Tibial nerve (tissue), 4 donors: ENCODE measurements at regions not wholly inside any gene's neighbourhood (a gene's known extent, or its start where the extent isn't known, plus 50 kb on each side); places are given as distances from the start of the nearest gene placed in this dataset.

ENCODE experiments used
- DNase-seq, 2 donors: peaks; one replicate each; pipeline ENCODE4 v3.0.0-alpha.2; 2019; ENCODE audit warnings: low spot score in 2 of 2
- H3K27ac ChIP-seq, 4 donors: fragments of 200-600 bp; sonication (generic) in 3 of 4; one replicate each; pipeline ENCODE4 v1.5.1; 2017 to 2019; ENCODE audit warnings: mild to moderate bottlenecking in 1 of 4
- H3K27me3 ChIP-seq, 2 donors: fragments of 200-600 bp; sonication (generic) in 1 of 2; one replicate each; pipeline versions ENCODE4 v1.5.1 to v1.6.0; 2017 to 2019
- H3K36me3 ChIP-seq, 3 donors: fragments of 200-600 bp; sonication (generic); one replicate each; pipeline ENCODE4 v1.5.1; 2018 to 2019
- H3K4me1 ChIP-seq, 4 donors: fragments of 200-600 bp; sonication (generic) in 3 of 4; one replicate each; pipeline ENCODE4 v1.5.1; 2017 to 2019
- H3K4me3 ChIP-seq, 4 donors: fragments of 200-600 bp; sonication (generic) in 3 of 4; one replicate each; pipeline ENCODE4 v1.5.1; 2017 to 2019; ENCODE audit warnings: mild to moderate bottlenecking in 1 of 4, moderate library complexity in 1 of 4
- H3K9me3 ChIP-seq, 4 donors: fragments of 200-600 bp; sonication (generic) in 3 of 4; one replicate each; pipeline ENCODE4 v1.5.1; 2017 to 2019
- EP300 ChIP-seq, 2 donors: sonication (generic); formaldehyde crosslinking; IDR thresholded peaks; one replicate each; pipeline ENCODE4 v1.6.1; 2017; ENCODE audit warnings: antibody characterized with exemption in 2 of 2, mild to moderate bottlenecking in 1 of 2
- POLR2A ChIP-seq, 2 donors: fragments of 450-650 bp; IDR thresholded peaks; one replicate each; pipeline ENCODE4 v1.6.1; 2017; ENCODE audit warnings: antibody characterized with exemption in 2 of 2, mild to moderate bottlenecking in 2 of 2, moderate library complexity in 2 of 2
- WGBS, 2 donors: methylation state at CpG; one replicate each; pipeline ENCODE4 v1.1.5; 2018; 5-methylcytosine and 5-hydroxymethylcytosine counted together
- TF ChIP-seq, protein P1 (sequence below), 5 experiments: fragments of 200-600 bp in 3 of 5; fragments of 450-650 bp in 2 of 5; sonication (generic) in 3 of 5; IDR thresholded peaks; one replicate each; pipeline ENCODE4 v1.5.1; 2016 to 2019; ENCODE audit warnings: antibody characterized with exemption in 5 of 5, mild to moderate bottlenecking in 3 of 5, moderate library complexity in 2 of 5

DNA sequence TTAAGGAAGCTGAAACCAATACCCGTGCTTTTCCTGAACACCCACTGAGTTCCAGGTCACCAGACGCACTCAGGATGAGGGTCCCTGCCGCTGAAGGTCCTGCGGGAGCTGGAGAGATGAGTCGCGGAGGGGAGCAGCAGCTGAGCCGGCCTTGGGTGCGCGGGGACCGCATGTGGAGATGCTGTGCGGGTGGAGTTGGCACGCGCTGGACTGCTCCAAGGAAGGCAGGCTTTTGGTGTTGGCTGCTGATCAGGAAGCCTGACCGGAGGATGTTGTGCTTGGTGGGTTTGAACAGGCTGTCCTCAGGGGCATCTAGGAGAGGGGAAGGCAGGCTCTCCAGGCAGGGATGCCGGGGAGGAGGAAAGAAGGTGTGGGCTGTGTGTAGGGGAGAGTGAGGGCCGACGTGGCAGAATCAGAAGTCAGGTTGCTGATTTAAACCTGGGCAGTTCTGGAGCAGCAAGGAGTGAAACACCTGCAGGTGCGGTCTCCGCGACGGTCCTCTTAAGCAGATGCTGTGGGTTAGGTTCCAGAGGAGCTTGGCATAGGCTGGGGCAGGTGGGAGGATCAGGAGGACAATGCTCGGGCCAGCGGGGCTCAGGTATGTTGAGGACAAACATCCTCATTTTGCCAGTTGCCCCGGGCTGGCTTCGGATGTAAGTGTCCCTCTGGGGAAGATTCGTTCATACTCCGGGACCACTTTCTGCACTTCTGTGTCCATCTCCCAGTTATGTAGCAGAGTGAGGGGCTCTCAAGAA, 197.5 kb upstream of the B3GAT1 start:
- Histone ChIP-seq H3K27ac (no peak overlapping the region), H3K36me3 (no peaks in the 10 kb centered on the region), H3K27me3 (no peaks in the 10 kb centered on the region), H3K4me1 (no peaks in the 10 kb centered on the region), H3K9me3 (no peaks in the 10 kb centered on the region), H3K4me3 (no peak overlapping the region)
- DNase-seq: no peak
- TF ChIP-seq, protein P1, sequence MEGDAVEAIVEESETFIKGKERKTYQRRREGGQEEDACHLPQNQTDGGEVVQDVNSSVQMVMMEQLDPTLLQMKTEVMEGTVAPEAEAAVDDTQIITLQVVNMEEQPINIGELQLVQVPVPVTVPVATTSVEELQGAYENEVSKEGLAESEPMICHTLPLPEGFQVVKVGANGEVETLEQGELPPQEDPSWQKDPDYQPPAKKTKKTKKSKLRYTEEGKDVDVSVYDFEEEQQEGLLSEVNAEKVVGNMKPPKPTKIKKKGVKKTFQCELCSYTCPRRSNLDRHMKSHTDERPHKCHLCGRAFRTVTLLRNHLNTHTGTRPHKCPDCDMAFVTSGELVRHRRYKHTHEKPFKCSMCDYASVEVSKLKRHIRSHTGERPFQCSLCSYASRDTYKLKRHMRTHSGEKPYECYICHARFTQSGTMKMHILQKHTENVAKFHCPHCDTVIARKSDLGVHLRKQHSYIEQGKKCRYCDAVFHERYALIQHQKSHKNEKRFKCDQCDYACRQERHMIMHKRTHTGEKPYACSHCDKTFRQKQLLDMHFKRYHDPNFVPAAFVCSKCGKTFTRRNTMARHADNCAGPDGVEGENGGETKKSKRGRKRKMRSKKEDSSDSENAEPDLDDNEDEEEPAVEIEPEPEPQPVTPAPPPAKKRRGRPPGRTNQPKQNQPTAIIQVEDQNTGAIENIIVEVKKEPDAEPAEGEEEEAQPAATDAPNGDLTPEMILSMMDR (IDR thresholded peaks at IDR 0.05): no peak
- TF ChIP-seq EP300 (IDR thresholded peaks at IDR 0.05) (no peak), POLR2A (IDR thresholded peaks at IDR 0.05) (no peak)
- 76 to 79% methylated on average over 27 of the region's 27 CpGs for WGBS, 2 donors

GRCh38 chr11:134607963-134608750, 196.1 kb upstream of the B3GAT1 start:
- no peak for DNase-seq

DNA sequence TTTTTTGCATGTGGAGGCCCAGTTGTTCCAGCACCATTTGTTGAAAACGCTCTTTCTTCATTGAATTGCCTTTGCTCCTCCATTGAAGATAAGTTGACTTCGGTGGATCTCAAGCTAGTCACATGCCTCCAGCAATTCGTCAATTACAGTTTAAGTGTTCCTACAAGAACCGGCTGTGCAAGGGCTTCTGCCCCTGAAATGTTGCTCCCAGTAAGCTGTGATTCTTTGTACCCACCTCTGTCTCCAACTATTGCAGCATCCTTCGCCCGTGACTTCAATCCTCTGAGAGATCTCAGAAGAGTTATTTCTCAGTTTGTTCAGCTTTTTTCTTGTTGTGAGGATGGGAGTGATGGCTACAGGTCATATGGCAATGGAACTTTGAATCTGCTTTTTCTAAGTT, 194.2 kb upstream of the B3GAT1 start:
- no peaks in the 10 kb centered on the region for H3K4me1 ChIP-seq
- WGBS, 2 donors: 78 to 81% methylated on average over 6 of the region's 6 CpGs
- DNase-seq: no peak
- no peak overlapping the region for H3K4me3 ChIP-seq
- no peak overlapping the region for H3K27ac ChIP-seq
- no peaks in the 10 kb centered on the region for H3K9me3 ChIP-seq
- H3K27me3 ChIP-seq: no peaks in the 10 kb centered on the region
- TF ChIP-seq, protein P1 (IDR thresholded peaks at IDR 0.05): no peak
- TF ChIP-seq POLR2A (IDR thresholded peaks at IDR 0.05): no peak
- TF ChIP-seq EP300 (IDR thresholded peaks at IDR 0.05): no peak
- H3K36me3 ChIP-seq: no peaks in the 10 kb centered on the region

More at GRCh38 chr11:134607963-134608750, 196.1 kb upstream of the B3GAT1 start:
- no peak overlapping the region for H3K27ac ChIP-seq
- no peaks in the 10 kb centered on the region for H3K9me3 ChIP-seq
- no peaks in the 10 kb centered on the region for H3K27me3 ChIP-seq
- no peak overlapping the region for H3K4me3 ChIP-seq
- TF ChIP-seq, protein P1 (IDR thresholded peaks at IDR 0.05): no peak
- TF ChIP-seq POLR2A (IDR thresholded peaks at IDR 0.05) (no peak), EP300 (IDR thresholded peaks at IDR 0.05) (no peak)
- H3K36me3 ChIP-seq: no peaks in the 10 kb centered on the region
- H3K4me1 ChIP-seq: no peaks in the 10 kb centered on the region
- WGBS, 2 donors: 74 to 82% methylated on average over 7 of the region's 7 CpGs

DNA sequence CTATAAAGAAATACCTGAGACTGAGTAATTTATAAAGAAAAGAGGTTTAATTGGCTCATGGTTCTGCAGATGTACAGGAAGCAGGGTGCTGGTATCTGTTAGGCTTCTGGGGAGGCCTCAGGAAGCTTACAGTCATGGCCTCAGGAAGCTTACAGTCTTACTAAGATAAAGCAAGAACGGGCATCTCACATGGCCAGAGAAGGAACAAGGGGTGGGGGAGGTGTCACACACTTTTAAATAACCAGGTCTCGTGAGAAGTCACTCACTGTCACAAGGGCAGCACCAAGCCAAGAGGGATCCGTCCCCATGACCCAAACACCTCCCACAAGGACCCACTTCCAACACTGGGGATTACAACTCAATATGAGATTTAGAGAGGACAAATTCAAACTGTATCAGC, 192.8 kb upstream of the B3GAT1 start:
- TF ChIP-seq, protein P1 (IDR thresholded peaks at IDR 0.05): no peak
- TF ChIP-seq EP300 (IDR thresholded peaks at IDR 0.05): no peak
- no peak for TF ChIP-seq POLR2A (IDR thresholded peaks at IDR 0.05)
- Histone ChIP-seq H3K27ac (no peak overlapping the region), H3K36me3 (no peaks in the 10 kb centered on the region), H3K4me1 (no peaks in the 10 kb centered on the region), H3K9me3 (no peaks in the 10 kb centered on the region), H3K4me3 (no peak overlapping the region), H3K27me3 (no peaks in the 10 kb centered on the region)
- WGBS, 2 donors: 77 to 84% methylated on average over 3 of the region's 3 CpGs
- no peak for DNase-seq

- H3K9me3 ChIP-seq: no peaks in the 10 kb centered on the region
- DNase-seq: no peak
- 19 to 24% methylated on average over 6 of the region's 6 CpGs for WGBS, 2 donors
- H3K36me3 ChIP-seq: no peaks in the 10 kb centered on the region
- H3K4me1 ChIP-seq: no peaks in the 10 kb centered on the region
- no peak overlapping the region for H3K4me3 ChIP-seq
- TF ChIP-seq EP300 (IDR thresholded peaks at IDR 0.05): no peak
- no peak for TF ChIP-seq POLR2A (IDR thresholded peaks at IDR 0.05)
- TF ChIP-seq, protein P1 (IDR thresholded peaks at IDR 0.05): no peak
- no peak overlapping the region for H3K27ac ChIP-seq
- no peaks in the 10 kb centered on the region for H3K27me3 ChIP-seq
Observed at GRCh38 chr11:134599299-134599771, 187.3 kb upstream of the B3GAT1 start.
